Vagina (tissue), 2 donors: ENCODE measurements at regions not wholly inside any gene's neighbourhood (a gene's known extent, or its start where the extent isn't known, plus 50 kb on each side); places are given as distances from the start of the nearest gene placed in this dataset.
A peak's percentile ranks its signal among the peaks of the same experiment; 100 is the strongest.

Source experiments
- DNase-seq, 2 donors: peaks; one replicate each; pipeline ENCODE4 v3.0.0-alpha.2; 2017; ENCODE audit errors: extremely low spot score in 2 of 2
- H3K27ac ChIP-seq: fragments of 200-600 bp; sonication (generic); one replicate; pipeline ENCODE4 v1.5.1; 2019
- H3K27me3 ChIP-seq: fragments of 200-600 bp; sonication (generic); one replicate; pipeline ENCODE4 v1.5.1; 2019
- H3K36me3 ChIP-seq, 2 donors: fragments of 200-600 bp; sonication (generic); one replicate each; pipeline ENCODE4 v1.5.1; 2017 to 2019
- H3K4me1 ChIP-seq: fragments of 200-600 bp; sonication (generic); one replicate; pipeline ENCODE4 v1.5.1; 2019
- H3K4me3 ChIP-seq, 2 donors: fragments of 200-600 bp; sonication (generic); 1 replicate in 1 of 2; 2 replicates in 1 of 2; pipeline ENCODE4 v1.5.1; 2016 to 2019
- H3K9me3 ChIP-seq: fragments of 200-600 bp; sonication (generic); one replicate; pipeline ENCODE4 v1.5.1; 2019
- POLR2A ChIP-seq, 2 donors: fragments of 450-650 bp; IDR thresholded peaks; one replicate each; pipeline ENCODE4 v1.6.1; 2017; ENCODE audit warnings: antibody characterized with exemption in 2 of 2, mild to moderate bottlenecking in 2 of 2, moderate library complexity in 2 of 2
- POLR2AphosphoS5 ChIP-seq, 2 donors: sonication (generic); formaldehyde crosslinking; IDR thresholded peaks; one replicate each; pipeline ENCODE4 v1.9.0; 2017; ENCODE audit warnings: antibody characterized with exemption in 2 of 2, mild to moderate bottlenecking in 2 of 2, low read depth in 1 of 2; ENCODE audit not compliant: insufficient read depth in 1 of 2
- intact Hi-C: fragments of 100-400 bp; cut with DNase I; formaldehyde crosslinking; loops from one replicate; pipeline ENCODE4 v1.15.1; 2023
- TF ChIP-seq, protein P1 (sequence below), 3 experiments: fragments of 450-650 bp in 2 of 3; fragments of 200-600 bp in 1 of 3; sonication (generic) in 1 of 3; IDR thresholded peaks; one replicate each; pipeline ENCODE4 v1.5.1; 2017 to 2019; ENCODE audit warnings: antibody characterized with exemption in 3 of 3, mild to moderate bottlenecking in 2 of 3, moderate library complexity in 2 of 3

GRCh38 chr3:189466004-189466403 lies 165.2 kb upstream of the TP63 start:
- TF ChIP-seq POLR2A (IDR thresholded peaks at IDR 0.05): no peak
- TF ChIP-seq, protein P1, sequence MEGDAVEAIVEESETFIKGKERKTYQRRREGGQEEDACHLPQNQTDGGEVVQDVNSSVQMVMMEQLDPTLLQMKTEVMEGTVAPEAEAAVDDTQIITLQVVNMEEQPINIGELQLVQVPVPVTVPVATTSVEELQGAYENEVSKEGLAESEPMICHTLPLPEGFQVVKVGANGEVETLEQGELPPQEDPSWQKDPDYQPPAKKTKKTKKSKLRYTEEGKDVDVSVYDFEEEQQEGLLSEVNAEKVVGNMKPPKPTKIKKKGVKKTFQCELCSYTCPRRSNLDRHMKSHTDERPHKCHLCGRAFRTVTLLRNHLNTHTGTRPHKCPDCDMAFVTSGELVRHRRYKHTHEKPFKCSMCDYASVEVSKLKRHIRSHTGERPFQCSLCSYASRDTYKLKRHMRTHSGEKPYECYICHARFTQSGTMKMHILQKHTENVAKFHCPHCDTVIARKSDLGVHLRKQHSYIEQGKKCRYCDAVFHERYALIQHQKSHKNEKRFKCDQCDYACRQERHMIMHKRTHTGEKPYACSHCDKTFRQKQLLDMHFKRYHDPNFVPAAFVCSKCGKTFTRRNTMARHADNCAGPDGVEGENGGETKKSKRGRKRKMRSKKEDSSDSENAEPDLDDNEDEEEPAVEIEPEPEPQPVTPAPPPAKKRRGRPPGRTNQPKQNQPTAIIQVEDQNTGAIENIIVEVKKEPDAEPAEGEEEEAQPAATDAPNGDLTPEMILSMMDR (IDR thresholded peaks at IDR 0.05): no peak
- TF ChIP-seq POLR2AphosphoS5 (IDR thresholded peaks at IDR 0.05; ENCODE audit: insufficient read depth in 1 of 2, low read depth in 1 of 2): no peak
- Histone ChIP-seq H3K9me3 (no peaks in the 10 kb centered on the region), H3K4me3 (no peak overlapping the region), H3K27ac (no peak overlapping the region), H3K4me1 (no peaks in the 10 kb centered on the region), H3K27me3 (no peaks in the 10 kb centered on the region), H3K36me3 (no peaks in the 10 kb centered on the region)
- intact Hi-C loops: no loop called here
- no peak for DNase-seq

- intact Hi-C loops: no loop called here
- H3K9me3 ChIP-seq: no peaks in the 10 kb centered on the region
- no peaks in the 10 kb centered on the region for H3K36me3 ChIP-seq
- H3K4me3 ChIP-seq: no peak overlapping the region
- H3K27me3 ChIP-seq: no peaks in the 10 kb centered on the region
- H3K4me1 ChIP-seq: no peaks in the 10 kb centered on the region
- TF ChIP-seq POLR2AphosphoS5 (IDR thresholded peaks at IDR 0.05; ENCODE audit: insufficient read depth in 1 of 2, low read depth in 1 of 2) (no peak), POLR2A (IDR thresholded peaks at IDR 0.05) (no peak)
- TF ChIP-seq, protein P1 (IDR thresholded peaks at IDR 0.05): no peak
- H3K27ac ChIP-seq: no peak overlapping the region
- no peak for DNase-seq
Measured at GRCh38 chr3:189467451-189467850, 163.7 kb upstream of the TP63 start.

- intact Hi-C loops: no loop called here
Measured at GRCh38 chr3:189474944-189475343, 156.2 kb upstream of the TP63 start.

GRCh38 chr3:189477614-189478013 lies 153.6 kb upstream of the TP63 start:
- Histone ChIP-seq H3K27ac (no peak overlapping the region), H3K36me3 (no peaks in the 10 kb centered on the region), H3K4me1 (no peaks in the 10 kb centered on the region), H3K27me3 (no peaks in the 10 kb centered on the region), H3K9me3 (no peaks in the 10 kb centered on the region), H3K4me3 (no peak overlapping the region)
- DNase-seq: no peak
- intact Hi-C loops: no loop called here
- TF ChIP-seq, protein P1 (IDR thresholded peaks at IDR 0.05): no peak
- TF ChIP-seq POLR2AphosphoS5 (IDR thresholded peaks at IDR 0.05; ENCODE audit: insufficient read depth in 1 of 2, low read depth in 1 of 2) (no peak), POLR2A (IDR thresholded peaks at IDR 0.05) (no peak)

More at GRCh38 chr3:189474944-189475343, 156.2 kb upstream of the TP63 start:
- Histone ChIP-seq H3K4me1 (no peaks in the 10 kb centered on the region), H3K4me3 (no peak overlapping the region), H3K27ac (no peak overlapping the region), H3K27me3 (no peaks in the 10 kb centered on the region), H3K9me3 (no peaks in the 10 kb centered on the region), H3K36me3 (no peaks in the 10 kb centered on the region)
- DNase-seq: no peak
- TF ChIP-seq, protein P1 (IDR thresholded peaks at IDR 0.05): no peak
- TF ChIP-seq POLR2A (IDR thresholded peaks at IDR 0.05) (no peak), POLR2AphosphoS5 (IDR thresholded peaks at IDR 0.05; ENCODE audit: insufficient read depth in 1 of 2, low read depth in 1 of 2) (no peak)

- TF ChIP-seq POLR2A (IDR thresholded peaks at IDR 0.05): no peak
- peak in 1 of 2 donors; percentile 16 for TF ChIP-seq POLR2AphosphoS5 (IDR thresholded peaks at IDR 0.05; ENCODE audit: insufficient read depth in 1 of 2, low read depth in 1 of 2)
- TF ChIP-seq, protein P1 (IDR thresholded peaks at IDR 0.05): no peak
- Histone ChIP-seq H3K36me3 (no peaks in the 10 kb centered on the region), H3K4me1 (peaks cover 6% of the 10 kb centered on the region), H3K4me3 (no peak overlapping the region), H3K27ac (no peak overlapping the region), H3K9me3 (no peaks in the 10 kb centered on the region), H3K27me3 (no peaks in the 10 kb centered on the region)
- intact Hi-C loops: no loop called here
- no peak for DNase-seq
Measured at GRCh38 chr3:189486556-189486955, 144.6 kb upstream of the TP63 start.
